WTC11 (cell line): ENCODE measurements at regions not wholly inside any gene's neighbourhood (a gene's known extent, or its start where the extent isn't known, plus 50 kb on each side); places are given as distances from the start of the nearest gene placed in this dataset.

Source experiments
- RELA ChIP-seq: sonication (generic); formaldehyde crosslinking; IDR thresholded peaks from 2 replicates; pipeline ENCODE4 v1.8.1; 2022; ENCODE audit warnings: missing genetic modification reagents, mild to moderate bottlenecking, borderline replicate concordance
- TF ChIP-seq, protein P1 (sequence below): fragments of 250-450 bp; sonication (Bioruptor Pico); IDR thresholded peaks from 2 replicates; pipeline ENCODE4 v1.9.0; 2021; ENCODE audit warnings: mild to moderate bottlenecking, borderline replicate concordance

DNA sequence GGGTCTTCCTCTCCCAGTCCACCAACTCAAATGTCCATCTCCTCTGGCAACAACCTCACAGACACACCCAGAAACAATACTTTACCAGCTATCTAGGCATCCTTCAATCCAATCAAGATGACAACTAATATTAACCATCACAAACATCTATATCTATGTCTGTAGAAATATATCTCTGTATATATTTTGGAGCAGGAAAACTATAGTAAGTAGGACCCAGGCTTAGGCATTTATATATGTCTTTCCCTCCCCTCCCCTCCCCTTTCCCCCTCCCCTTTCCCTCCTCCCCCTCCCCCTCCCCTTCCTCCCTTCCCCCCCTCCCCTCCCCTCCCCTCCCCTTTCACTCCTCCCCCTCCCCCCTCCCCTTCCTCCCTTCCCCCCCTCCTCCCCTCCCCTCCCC lies 210.5 kb downstream of the RNF144A start:
- TF ChIP-seq, protein P1, sequence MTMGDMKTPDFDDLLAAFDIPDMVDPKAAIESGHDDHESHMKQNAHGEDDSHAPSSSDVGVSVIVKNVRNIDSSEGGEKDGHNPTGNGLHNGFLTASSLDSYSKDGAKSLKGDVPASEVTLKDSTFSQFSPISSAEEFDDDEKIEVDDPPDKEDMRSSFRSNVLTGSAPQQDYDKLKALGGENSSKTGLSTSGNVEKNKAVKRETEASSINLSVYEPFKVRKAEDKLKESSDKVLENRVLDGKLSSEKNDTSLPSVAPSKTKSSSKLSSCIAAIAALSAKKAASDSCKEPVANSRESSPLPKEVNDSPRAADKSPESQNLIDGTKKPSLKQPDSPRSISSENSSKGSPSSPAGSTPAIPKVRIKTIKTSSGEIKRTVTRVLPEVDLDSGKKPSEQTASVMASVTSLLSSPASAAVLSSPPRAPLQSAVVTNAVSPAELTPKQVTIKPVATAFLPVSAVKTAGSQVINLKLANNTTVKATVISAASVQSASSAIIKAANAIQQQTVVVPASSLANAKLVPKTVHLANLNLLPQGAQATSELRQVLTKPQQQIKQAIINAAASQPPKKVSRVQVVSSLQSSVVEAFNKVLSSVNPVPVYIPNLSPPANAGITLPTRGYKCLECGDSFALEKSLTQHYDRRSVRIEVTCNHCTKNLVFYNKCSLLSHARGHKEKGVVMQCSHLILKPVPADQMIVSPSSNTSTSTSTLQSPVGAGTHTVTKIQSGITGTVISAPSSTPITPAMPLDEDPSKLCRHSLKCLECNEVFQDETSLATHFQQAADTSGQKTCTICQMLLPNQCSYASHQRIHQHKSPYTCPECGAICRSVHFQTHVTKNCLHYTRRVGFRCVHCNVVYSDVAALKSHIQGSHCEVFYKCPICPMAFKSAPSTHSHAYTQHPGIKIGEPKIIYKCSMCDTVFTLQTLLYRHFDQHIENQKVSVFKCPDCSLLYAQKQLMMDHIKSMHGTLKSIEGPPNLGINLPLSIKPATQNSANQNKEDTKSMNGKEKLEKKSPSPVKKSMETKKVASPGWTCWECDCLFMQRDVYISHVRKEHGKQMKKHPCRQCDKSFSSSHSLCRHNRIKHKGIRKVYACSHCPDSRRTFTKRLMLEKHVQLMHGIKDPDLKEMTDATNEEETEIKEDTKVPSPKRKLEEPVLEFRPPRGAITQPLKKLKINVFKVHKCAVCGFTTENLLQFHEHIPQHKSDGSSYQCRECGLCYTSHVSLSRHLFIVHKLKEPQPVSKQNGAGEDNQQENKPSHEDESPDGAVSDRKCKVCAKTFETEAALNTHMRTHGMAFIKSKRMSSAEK (CRISPR knock-in tag), result no peak
- no peak for TF ChIP-seq RELA (CRISPR knock-in tag)
